Activated T-helper 1 cell treated with anti-CD3 and anti-CD28 coated beads, Interleukin-12 subunit alpha, Interleukin-12 subunit beta, Interleukin-2, Interleukin-4 antibody, amounts not matched to agents 30 ng/mL and 10 ng/mL and 1 ng/mL, durations not matched to agents 14 hours and 24 hours and 36 hours (primary cell): ENCODE measurements at regions not wholly inside any gene's neighbourhood (a gene's known extent, or its start where the extent isn't known, plus 50 kb on each side); places are given as distances from the start of the nearest gene placed in this dataset.
"Not testable (repeated sequence)": the region's sequence is repeated elsewhere in the genome, so short reads cannot be mapped to it uniquely, and the experiment has no call there.

Experiments used
- DNase-seq: peaks from one replicate; pipeline ENCODE4 v3.0.0; 2021; ENCODE audit warnings: low spot score
- H3K27ac Mint-ChIP-seq: one replicate; pipeline ENCODE4 v1.8.0; 2021; ENCODE audit warnings: mild to moderate bottlenecking, mixed read lengths
- H3K27me3 Mint-ChIP-seq: one replicate; pipeline ENCODE4 v1.8.0; 2022; ENCODE audit warnings: mild to moderate bottlenecking, moderate library complexity, mixed read lengths; ENCODE audit not compliant: insufficient read depth
- H3K36me3 Mint-ChIP-seq: one replicate; pipeline ENCODE4 v1.8.0; 2021; ENCODE audit warnings: low read depth, mixed read lengths
- H3K4me1 Mint-ChIP-seq: one replicate; pipeline ENCODE4 v1.8.0; 2021; ENCODE audit warnings: low read depth, mixed read lengths
- H3K4me3 Mint-ChIP-seq: one replicate; pipeline ENCODE4 v1.8.0; 2021; ENCODE audit warnings: mild to moderate bottlenecking, moderate library complexity, mixed read lengths
- H3K9me3 Mint-ChIP-seq: one replicate; pipeline ENCODE4 v1.8.0; 2021; ENCODE audit warnings: mixed read lengths
- intact Hi-C: fragments of 100-400 bp; cut with micrococcal nuclease; formaldehyde crosslinking; loops from one replicate; pipeline ENCODE4 v1.15.1; 2024

- peaks cover 4% of the 10 kb centered on the region for H3K9me3 Mint-ChIP-seq
- H3K4me1 Mint-ChIP-seq = peaks cover 11% of the 10 kb centered on the region
- DNase-seq = no peak
- no peaks in the 10 kb centered on the region for H3K27me3 Mint-ChIP-seq
- H3K4me3 Mint-ChIP-seq = no peak overlapping the region
- H3K36me3 Mint-ChIP-seq = peaks cover 41% of the 10 kb centered on the region
- H3K27ac Mint-ChIP-seq = no peak overlapping the region
- intact Hi-C loops = no loop called here
These were observed 66.3 kb upstream of the EDEM3 start for GRCh38 chr1:184820956-184821355.

DNA sequence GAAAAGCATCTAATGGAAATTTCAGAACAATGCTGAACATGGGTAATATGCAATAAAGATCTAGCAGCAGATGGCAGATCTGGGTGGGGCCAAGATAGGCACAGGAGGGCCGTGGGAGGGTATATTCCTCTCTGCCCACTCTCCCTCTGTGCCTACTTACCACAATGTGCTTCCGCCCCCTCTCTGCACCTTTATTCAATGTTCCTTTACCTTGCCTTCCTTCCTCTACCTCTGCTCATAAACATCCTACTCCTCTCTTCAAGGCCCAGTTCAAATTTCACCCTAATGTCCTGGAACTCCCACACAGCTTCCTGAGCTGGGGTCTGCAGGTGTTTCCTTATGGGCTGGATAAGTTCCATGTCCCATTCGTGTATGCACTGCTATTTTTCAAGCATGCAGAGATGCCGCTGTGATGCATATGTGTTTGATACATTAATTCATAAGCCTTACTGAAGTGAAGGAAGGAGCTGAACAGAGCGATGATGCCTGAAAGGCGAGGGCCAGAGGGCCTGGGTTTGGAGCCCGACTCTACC lies 65.6 kb upstream of the EDEM3 start:
- Mint-ChIP-seq H3K9me3 (peaks cover 4% of the 10 kb centered on the region), H3K4me3 (no peak overlapping the region), H3K4me1 (peaks cover 5% of the 10 kb centered on the region), H3K36me3 (peaks cover 39% of the 10 kb centered on the region), H3K27ac (no peak overlapping the region), H3K27me3 (no peaks in the 10 kb centered on the region)
- DNase-seq = no peak
- intact Hi-C loops = no loop called here

GRCh38 chr1:184818646-184819045 lies 64.0 kb upstream of the EDEM3 start:
- no peak overlapping the region for H3K4me3 Mint-ChIP-seq
- peaks cover 7% of the 10 kb centered on the region for H3K9me3 Mint-ChIP-seq
- no peaks in the 10 kb centered on the region for H3K27me3 Mint-ChIP-seq
- H3K27ac Mint-ChIP-seq = no peak overlapping the region
- intact Hi-C loops = no loop called here
- DNase-seq = no peak
- H3K4me1 Mint-ChIP-seq = no peaks in the 10 kb centered on the region
- H3K36me3 Mint-ChIP-seq = peaks cover 35% of the 10 kb centered on the region

- H3K27ac Mint-ChIP-seq, H3K27me3 Mint-ChIP-seq, intact Hi-C loops, H3K4me1 Mint-ChIP-seq, H3K4me3 Mint-ChIP-seq, DNase-seq: not testable (repeated sequence)
- peaks cover 32% of the 10 kb centered on the region for H3K36me3 Mint-ChIP-seq
- H3K9me3 Mint-ChIP-seq = peaks cover 12% of the 10 kb centered on the region
These were observed 62.3 kb upstream of the EDEM3 start for GRCh38 chr1:184817003-184817402.

GRCh38 chr1:184813528-184814089 lies 59.0 kb upstream of the EDEM3 start:
- Mint-ChIP-seq H3K27ac (no peak overlapping the region), H3K4me1 (no peaks in the 10 kb centered on the region), H3K36me3 (peaks cover 22% of the 10 kb centered on the region)

DNA sequence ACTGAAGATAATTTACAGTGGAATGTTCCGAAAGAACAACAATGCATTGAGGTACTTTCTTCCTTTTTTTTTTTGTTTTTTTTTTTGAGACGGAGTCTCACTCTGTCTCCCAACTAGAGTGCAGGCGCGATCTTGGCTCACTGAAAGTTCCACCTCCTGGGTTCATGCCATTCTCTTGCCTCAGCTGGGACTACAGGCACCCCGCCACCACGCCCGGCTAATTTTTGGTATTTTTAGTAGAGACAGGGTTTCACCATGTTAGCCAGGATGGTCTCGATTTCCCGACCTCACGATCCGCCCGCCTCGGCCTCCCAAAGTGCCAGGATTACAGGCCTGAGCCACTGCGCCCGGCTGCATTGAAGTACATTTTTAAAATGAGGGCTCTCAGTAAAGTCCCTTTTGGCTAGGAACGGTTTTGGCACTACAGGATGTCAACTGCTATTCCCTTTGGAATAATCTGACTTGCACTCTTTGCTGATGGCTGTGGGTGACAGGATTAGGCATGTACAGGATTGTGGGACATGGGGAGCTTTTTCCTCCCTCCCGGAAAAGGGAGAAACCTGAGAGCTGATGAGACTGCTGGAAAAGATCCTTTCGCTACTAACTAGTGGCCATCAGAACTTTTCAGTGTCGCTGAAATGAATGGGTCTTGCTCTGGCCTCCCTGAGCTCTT lies 56.9 kb upstream of the EDEM3 start:
- Mint-ChIP-seq H3K27ac (no peak overlapping the region), H3K4me1 (no peaks in the 10 kb centered on the region), H3K27me3 (no peaks in the 10 kb centered on the region), H3K36me3 (peaks cover 20% of the 10 kb centered on the region), H3K4me3 (no peak overlapping the region), H3K9me3 (peaks cover 8% of the 10 kb centered on the region)
- DNase-seq = no peak
- intact Hi-C loops = no loop called here

More at GRCh38 chr1:184813528-184814089, 59.0 kb upstream of the EDEM3 start:
- Mint-ChIP-seq H3K27me3 (no peaks in the 10 kb centered on the region), H3K4me3 (no peak overlapping the region), H3K9me3 (peaks cover 12% of the 10 kb centered on the region)
- no peak for DNase-seq
- intact Hi-C loops = no loop called here

DNA sequence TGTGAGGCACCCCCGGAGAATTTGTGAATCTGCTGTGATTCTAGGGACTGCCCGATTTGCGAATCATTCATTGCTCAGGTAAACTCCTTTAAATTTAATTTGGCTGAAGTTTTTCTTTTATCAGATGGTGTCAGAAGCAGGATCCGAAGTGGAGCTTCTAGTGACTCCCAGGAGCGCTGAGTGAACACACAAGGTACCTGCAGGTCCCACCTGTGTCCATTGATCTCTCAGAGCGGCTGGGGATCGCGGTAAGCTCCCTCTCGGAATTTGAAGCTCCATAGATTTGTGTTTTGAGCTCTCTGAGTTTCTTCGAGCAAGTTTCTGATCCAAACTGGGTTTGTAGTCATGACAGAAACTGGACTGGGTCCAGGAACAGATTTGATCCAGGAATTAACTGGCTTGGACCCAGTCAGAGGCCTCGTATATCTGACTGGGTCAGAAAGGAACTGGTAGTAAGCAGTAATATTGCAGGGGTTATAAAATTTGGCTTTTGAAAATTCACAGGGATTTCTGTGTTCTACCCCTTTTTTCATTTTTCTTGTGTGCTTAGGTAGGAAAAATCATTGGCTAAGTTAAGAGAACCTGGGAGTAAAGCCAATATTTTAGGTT lies 56.2 kb upstream of the EDEM3 start:
- Mint-ChIP-seq H3K4me1 (peaks cover under 1% of the 10 kb centered on the region), H3K9me3 (peaks cover 8% of the 10 kb centered on the region), H3K36me3 (peaks cover 17% of the 10 kb centered on the region), H3K27me3 (no peaks in the 10 kb centered on the region), H3K27ac (no peak overlapping the region), H3K4me3 (no peak overlapping the region)
- DNase-seq = no peak
- intact Hi-C loops = no loop called here

- no peak for DNase-seq
These were observed 51.7 kb upstream of the EDEM3 start for GRCh38 chr1:184806296-184806721.

DNA sequence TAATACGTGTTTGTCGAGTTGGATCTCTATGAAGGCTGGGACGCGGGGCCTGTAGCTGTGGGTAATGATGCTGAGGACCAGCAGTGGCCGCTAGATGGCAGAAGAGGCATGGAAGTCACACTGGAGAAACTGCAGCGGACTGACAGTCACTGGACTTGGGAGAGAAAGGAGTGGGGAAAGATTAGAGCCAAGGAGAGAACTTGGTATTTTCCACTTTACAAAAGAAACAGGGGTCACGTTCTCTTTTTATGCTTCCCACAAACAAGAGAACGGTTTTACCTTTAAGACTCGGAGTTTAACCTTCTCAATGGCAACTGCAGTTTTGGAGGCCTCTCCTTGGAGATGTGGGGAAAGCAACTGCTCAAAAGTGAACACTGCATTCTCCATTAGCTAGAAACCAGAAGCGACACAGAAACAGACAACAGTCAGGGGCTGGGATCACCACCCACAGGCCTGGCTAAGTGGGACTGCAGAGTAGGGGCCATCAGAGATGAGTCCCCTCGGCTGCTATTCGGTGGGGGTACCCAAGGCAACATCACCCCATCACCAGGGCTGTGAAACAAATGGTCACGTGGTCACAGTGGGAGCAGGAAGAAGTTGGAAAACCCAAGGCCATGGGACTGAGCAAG lies 51.1 kb upstream of the EDEM3 start:
- Mint-ChIP-seq H3K36me3 (peaks cover 21% of the 10 kb centered on the region), H3K9me3 (no peaks in the 10 kb centered on the region), H3K4me1 (peaks cover 6% of the 10 kb centered on the region), H3K27ac (no peak overlapping the region), H3K4me3 (no peak overlapping the region), H3K27me3 (no peaks in the 10 kb centered on the region)
- DNase-seq = peak; percentile 68
- intact Hi-C loops = loop anchor here (1.0 to 5.0 kb wide), 7 partner anchors 50 to 877 kb away; partner anchors contain the start of genes RNF2, SWT1 and TRMT1L

More at GRCh38 chr1:184806296-184806721, 51.7 kb upstream of the EDEM3 start:
- Mint-ChIP-seq H3K27ac (no peak overlapping the region), H3K36me3 (peaks cover 21% of the 10 kb centered on the region), H3K9me3 (no peaks in the 10 kb centered on the region), H3K4me3 (no peak overlapping the region), H3K27me3 (no peaks in the 10 kb centered on the region), H3K4me1 (peaks cover 6% of the 10 kb centered on the region)
- intact Hi-C loops = loop anchor here (5.0 kb wide), 3 partner anchors 241 to 876 kb away; partner anchors contain the start of genes RNF2, SWT1 and TRMT1L
